NCI-H1092 (cell line): ENCODE measurements at regions not wholly inside any gene's neighbourhood (a gene's known extent, or its start where the extent isn't known, plus 50 kb on each side); places are given as distances from the start of the nearest gene placed in this dataset.
"Not testable (repeated sequence)": the region's sequence is repeated elsewhere in the genome, so short reads cannot be mapped to it uniquely, and the experiment has no call there.

Experiments used
- DNase-seq: peaks from one replicate; lab custom pipeline; 2025; lab: John Stamatoyannopoulos, UW

DNA sequence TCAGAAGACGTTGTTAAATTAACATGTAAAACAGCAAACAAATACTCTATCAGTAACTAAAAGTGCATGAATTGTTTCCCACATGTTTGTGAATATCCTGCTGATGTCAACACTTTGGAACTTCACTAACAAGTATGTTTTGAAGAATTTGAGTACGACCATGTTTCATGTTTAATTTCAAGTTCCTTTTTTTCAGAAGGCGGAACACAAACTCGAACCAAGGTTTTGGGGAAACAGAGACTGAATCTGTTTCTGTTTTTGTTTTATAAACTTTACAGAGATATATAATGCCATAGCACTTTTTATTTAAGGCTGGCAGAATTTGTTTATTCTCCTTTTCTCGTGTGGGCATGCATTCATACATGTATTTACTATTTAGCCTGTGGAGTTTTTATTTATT, 509.3 kb upstream of the CITED2 start:
- no peak for DNase-seq

DNA sequence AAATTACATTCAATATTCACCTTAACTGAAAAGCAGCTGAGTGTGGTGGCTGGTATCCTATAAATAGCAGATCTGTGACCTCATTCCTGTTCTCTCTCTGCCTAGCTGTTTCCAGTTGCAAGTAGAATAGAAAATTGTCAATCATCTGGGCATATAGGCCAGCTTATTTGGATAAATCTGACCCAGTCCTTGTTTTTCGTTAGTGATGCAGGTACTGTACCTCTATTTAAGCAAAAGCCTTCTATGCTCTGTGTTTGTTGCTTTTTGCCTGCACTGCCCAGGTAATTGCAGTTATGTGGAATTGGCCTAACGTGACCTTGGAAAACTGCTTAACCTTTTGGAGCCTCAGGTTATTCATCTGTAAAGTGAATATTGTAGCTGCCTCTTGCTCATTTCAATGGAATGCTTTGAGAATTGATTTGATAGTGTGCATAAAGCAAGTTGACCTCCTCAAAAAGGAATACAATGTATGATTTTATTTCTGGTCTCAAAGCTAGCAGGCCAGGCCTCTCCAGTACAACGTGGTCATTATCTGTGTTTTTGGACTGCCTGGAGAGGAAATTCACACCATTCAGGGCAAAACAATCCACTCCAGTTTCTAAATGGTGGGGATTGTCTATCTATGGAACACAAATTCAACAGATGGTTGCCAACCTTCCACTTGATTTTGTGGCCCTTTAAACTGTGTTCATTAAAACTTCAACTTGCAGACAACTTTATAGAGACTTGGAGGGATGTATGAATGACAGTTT, 508.7 kb upstream of the CITED2 start:
- no peak for DNase-seq

DNA sequence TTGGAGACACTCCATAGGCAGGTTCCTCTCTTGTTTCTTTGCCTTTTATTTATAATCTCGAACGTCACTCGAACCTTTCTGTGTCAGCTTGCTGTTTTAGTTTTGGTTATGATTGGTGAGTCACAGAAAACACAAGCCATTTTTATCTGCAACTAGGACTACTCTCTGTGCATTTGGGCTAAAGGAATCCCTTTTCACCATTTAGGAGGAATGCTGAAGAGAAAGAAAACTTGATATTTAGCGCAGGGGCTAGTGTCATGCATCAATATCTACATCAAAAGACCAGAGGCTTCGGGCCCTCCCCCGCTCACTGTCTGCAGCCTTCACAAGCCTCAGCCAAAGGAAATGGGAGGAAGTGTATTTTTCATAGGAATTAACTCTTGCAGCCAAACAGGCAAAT, 507.8 kb upstream of the CITED2 start:
- no peak for DNase-seq

DNA sequence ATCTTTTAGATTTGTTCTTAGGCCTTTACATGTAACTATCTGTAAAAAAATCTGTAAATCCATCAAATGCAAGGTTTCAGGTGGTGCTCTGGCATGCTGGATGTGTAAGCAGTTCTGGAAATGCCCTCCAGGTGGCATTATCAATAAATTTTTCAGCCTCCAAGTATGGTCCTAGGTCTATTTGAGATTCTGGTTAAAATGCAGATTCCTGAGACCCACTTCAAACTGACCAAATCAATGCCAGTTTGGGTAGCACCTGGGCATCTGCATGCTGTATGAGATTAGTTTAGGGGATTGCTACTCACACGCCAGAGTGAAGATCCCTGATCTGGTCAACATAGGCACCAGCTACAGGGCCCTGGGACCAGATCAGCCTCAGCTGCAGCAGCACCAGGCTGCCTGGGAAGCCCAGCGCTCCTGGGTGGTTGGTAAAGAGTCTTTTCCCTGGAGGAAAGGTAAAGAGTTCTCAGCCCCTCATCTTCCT, 507.3 kb upstream of the CITED2 start:
- peak; percentile 1 for DNase-seq

DNA sequence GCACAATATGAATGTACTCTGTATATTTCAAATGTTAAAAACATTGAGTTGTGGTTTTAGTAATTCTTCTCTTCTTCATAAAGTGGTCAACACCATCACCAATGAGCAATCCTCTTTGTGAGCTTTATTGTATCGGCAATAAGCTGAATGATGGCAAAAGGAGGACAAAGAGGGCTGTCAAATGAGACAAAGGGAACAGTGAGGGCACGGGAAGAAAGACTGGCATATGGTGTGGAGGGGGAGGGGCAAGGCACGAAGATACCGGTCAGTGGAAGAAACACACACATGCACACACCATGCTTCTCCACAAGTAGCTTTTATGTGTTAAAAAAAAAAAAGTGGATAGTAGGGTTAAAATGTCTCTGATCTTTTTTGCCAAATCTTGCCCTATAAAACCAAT, 506.8 kb upstream of the CITED2 start:
- no peak for DNase-seq

DNA sequence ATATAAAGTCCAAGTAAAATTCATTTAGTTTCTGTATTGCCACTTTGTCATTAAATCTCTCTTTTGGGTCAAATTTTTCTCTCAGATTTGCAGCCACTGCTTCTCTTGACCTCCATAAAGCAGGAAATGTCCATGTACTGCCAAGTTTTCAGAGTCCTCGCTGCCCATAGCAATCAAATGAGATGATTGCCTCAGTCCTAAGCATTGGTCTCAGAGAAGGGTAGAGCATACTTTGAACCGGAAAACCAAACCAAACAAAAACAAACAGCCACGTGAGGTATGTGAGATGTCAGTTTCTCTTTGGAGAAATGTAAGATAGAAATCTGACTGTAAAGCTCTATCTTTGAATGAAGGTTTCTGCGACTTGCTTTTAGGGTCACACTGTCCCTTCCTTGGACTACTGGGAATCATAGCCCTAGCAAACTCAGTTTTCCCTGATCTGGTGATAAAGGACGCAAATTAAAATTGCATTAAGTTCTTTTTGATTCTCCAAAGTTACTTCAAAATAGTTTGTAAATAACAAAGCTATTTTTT, 505.4 kb upstream of the CITED2 start:
- DNase-seq, result no peak

DNA sequence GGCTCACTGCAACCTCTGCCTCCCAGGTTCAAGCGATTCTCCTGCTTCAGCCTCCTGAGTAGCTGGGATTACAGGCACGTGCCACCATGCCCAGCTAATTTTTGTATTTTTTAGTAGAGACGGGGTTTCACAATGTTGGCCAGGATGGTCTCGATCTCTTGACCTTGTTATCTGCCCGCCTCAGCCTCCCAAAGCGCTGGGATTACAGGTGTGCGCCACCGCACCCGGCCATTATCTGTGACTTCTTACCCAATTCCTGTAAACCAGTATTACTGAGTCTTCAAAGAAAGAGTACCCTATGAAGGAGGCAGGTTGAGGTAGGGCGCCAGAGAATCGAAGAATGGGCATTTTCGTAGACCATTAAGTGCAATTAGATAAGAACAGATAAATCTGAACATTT, 504.8 kb upstream of the CITED2 start:
- not testable (repeated sequence) for DNase-seq

DNA sequence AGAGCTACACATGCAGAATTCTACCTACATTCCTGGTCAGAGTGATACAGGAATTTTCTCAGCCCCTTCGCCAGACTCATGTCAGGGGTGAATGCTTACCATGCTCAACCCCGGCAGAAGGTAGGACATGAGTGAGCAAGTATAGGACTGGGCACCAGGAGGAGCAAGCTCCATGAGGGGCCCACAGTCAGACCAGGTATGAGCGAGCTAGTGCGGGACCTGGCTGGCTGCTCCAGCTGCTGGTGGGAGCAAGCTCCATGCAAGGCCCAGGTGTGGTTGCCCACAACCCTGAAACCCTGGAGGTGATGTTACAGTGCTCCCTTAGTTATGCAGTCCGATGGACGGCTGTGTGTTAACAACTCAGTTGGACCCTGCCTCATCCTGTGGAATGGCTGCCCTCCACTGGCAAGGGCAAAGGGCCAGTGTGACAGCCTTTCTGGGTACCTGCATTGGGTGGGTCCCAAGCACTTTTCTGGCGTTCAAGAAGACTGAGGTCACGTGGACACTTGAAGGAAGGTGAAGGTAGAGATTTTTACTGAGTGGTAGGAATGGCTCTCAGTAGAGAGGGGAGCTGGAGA, 503.5 kb upstream of the CITED2 start:
- no peak for DNase-seq

DNA sequence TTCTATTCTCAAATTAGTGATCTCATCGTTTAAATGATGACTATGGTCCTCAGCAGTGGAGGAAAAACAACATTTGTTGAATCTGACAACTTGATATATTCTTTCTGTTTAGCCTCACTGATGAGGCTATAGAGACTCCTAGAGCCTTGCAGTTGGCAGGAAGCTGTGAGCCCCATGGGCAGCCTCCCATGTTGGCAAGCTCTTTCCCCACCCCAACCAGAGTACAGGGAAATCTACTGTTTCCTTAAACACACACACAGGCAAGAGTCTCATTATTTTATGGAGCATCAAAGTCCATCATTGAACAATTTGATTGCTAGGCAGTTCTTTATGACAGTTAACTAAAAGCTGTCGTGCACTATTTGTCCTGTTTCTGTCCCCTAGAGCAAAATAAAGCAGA, 498.2 kb upstream of the CITED2 start:
- no peak for DNase-seq

DNA sequence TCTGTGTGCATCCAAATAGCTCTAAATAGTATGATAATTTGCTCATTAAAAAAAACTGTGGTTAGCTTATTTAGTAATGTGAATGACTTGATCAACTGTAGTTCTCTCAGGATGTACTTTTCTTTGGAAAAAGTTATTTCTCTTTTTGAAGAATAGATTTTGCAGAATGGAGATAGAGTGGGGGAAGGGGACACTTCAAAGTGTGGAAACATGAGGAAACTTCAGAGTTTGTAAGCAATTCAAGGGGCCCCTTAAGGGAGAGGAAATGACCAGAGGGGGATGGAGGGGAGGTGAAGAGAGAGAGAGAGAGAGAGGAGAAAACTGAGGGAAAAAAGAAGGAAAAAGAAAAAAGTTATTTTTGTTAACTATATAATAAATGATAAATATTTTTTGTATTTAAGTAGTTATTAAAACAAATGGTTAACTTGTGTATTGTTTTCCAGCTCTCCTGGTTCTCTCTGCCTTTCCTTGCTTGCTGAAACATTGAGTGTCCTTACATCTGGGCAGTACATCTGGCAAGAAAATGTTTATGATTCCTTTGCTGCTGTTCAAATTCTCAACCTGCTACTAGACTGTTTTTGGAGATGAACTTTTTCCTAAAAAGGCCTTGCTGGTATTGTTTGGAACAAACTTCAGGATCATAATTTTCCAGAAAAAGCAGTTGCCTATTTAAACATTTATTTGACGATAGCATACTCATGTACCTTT, 497.5 kb upstream of the CITED2 start:
- DNase-seq, result no peak

DNA sequence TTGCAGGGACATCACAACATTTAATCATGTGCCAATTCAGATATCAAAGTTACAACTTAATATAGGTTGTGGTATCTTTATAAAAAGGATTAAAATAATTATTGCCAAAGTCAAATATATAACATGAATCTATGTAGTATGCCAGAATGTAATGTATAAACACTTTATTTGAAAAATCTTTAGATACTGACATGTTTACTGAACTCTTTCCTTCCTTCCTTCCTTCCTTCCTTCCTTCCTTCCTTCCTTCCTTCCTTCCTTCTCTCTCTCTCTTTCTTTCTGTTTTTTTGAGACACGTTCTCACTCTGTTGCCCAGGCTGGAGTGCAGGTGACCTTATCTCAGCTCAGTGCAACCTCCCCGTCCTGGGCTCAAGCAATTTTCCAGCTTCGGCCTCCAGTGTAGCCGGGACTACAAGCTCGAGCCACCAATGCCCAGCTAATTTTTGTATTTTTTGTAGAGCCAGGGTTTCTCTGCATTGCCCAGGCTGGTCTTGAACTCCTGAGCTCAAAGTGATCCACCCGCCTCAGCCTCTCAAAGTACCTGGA, 496.8 kb upstream of the CITED2 start:
- DNase-seq, result no peak

DNA sequence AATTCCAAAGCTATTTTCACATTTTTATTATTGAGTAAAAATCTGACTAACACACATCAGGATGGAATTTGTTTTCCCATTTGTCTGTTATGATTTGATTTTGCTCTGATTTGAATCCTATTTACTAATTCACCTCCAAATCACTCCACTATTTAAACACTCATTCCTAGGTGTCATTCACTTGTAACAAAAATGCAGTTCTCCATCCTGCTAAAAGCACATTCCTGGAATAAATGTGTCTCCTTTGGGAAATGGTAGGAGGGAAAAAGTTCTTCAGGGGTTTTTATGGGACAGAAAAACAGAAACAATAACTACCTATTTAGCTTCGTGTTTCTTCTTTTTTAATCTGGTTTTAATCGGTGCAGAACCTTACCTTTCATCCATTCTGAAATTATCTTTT, 494.1 kb upstream of the CITED2 start:
- no peak for DNase-seq

DNA sequence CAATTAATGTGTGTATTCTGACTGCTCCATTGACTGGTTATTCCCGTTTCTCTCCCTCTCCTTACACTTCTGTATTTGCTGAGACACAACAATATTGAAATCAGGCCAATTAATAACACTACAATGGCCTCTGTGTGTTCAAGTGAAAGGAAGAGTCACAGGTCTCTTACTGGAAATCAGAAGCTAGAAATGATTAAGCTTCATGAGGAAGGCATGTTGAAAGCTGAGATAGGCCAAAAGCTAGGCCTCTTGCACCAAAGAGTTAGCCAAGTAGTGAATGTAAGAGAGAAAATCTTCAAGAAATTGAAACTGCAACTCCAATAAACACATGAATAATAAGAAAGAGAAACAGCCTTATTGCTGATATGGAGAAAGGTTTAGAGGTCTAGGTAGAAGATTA, 489.5 kb upstream of the CITED2 start:
- DNase-seq, result no peak

DNA sequence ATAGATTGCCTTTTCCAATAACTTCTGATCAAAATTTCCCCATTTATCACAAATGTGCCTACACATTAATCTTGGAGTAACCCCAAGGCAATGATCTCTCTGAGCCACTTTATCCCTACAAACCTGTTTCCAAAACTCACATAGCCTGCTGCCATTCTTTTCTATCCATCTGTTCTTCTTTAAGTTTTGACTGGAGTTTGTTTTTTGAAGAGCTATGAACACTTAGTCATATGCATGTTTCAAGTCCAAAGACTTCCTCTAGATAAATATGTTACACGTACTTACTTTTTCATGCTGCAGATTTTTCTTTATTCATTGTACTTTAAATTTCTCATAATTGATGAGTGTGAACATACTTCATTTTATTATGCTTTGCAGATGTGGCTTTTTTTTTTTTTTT, 488.9 kb upstream of the CITED2 start:
- DNase-seq, result no peak

DNA sequence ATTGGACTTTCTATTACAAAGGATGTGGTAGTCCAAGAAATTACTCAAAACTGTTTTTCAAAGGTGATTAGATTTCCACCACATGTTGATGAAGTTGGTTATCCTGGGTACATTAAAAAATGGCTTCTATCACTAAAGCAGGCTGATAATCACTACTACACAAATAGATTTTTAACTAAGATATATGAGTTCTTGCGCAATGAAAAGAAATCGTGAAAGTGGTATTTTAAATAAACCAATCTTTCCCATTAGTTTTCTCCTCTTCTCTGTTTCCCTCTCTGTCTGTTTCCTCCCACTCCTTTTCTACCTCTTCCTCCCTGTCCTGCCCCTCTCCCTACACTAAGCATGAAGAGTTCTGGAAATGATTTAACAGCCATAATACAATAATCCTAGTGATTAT, 487.9 kb upstream of the CITED2 start:
- no peak for DNase-seq

DNA sequence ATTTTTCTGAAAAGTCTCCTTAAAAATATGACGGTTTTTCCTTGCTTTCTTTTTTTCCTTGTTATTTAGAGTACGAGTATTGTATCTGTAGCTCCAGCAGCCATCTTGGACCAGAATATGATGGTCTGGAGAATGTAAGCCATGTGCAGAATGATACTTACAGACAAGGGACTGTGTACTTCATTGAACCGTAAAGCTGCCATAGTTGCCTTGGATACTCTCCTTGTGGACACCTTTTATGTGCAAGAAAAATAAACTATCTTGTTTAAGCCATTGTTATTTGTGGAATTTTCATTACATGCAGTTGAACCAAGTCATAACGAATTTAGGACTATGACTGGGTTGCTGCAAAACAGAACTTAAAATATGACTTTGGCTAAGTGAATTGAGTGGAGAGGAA, 485.8 kb upstream of the CITED2 start:
- no peak for DNase-seq

DNA sequence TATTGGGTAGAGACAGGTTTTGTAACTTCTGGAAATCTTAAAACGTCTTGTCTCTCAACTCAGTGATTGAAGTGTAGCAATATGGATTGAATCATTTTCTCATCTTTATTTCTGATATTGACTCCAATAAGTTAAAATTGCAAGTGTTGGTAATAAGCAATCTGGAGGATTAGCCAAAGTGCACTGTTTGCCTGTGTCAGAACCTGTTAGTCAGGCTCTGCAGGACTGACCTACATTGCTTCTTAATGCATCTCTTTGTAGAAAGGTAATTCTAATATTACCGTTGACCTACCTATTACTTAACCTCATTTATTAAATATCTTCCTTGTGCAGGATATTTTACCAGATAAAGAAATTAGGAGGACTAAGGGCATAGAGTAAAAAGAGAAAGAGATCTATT, 484.0 kb upstream of the CITED2 start:
- no peak for DNase-seq

DNA sequence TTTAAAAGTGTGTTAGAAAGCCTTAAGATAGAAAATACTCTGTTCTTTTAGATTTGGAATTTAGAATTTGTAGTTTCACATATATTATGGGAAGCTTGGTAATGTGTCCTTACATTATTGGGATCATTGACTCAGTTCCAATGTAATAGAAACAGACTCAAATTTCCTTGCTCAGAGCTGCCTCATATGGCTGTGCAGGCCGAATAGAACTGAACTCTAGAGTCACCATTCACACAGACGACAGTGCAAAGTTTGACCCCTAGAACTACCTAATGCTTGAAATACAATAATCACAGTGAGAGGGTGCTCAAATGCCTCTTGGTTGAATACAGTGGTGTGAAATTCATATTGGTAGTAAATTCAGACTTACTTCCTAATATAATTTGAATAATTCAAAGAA, 482.7 kb upstream of the CITED2 start:
- DNase-seq, result no peak

DNA sequence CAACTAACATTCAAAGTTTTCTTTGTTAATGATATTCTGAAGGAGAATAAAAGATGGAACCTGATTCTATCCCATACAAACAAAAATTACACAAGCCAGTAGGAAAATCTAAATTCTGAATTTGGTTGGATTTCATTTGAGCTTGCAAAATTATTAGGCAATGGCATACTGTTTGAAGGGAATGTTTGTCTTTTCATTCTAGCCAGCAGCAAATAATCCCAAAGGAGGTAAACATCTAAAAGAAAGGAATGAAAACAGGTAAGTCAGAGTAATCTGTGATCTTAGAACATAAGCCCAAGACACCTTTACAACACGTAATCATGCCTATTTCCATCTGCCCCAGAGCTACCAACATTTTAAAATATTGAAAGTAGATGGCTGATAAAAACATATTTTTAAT, 482.1 kb upstream of the CITED2 start:
- DNase-seq, result no peak

DNA sequence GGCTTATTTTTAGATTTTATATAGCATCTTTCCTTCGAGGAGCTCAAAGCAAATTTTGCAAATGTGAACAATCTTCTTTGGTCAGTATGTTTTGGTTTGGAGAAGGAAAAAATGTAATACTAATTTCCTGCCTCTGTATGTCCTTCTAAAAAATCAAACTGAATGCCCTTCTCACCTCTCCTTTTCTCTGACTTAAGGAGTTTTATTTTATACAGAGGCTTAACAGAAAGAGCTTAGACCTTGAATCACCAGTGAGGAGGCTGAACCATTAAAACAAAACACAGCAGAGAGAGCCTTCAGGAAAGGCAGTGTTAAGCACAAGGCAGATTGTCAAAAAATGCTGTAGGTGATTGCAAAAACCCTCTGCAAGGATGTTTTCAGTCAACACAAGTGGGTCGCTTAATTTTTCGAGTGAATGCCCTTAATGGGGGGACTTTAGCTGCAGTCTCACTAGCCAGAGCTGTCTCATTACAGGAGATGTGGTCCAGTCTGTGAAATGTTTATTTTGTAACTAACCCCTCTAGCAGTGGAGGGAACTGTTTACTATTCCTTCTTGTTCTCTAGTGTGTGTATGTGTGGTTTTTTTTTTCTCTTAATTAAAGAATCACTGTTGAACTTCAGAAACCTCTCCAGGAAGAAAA, 481.3 kb upstream of the CITED2 start:
- peak; percentile 12 for DNase-seq

DNA sequence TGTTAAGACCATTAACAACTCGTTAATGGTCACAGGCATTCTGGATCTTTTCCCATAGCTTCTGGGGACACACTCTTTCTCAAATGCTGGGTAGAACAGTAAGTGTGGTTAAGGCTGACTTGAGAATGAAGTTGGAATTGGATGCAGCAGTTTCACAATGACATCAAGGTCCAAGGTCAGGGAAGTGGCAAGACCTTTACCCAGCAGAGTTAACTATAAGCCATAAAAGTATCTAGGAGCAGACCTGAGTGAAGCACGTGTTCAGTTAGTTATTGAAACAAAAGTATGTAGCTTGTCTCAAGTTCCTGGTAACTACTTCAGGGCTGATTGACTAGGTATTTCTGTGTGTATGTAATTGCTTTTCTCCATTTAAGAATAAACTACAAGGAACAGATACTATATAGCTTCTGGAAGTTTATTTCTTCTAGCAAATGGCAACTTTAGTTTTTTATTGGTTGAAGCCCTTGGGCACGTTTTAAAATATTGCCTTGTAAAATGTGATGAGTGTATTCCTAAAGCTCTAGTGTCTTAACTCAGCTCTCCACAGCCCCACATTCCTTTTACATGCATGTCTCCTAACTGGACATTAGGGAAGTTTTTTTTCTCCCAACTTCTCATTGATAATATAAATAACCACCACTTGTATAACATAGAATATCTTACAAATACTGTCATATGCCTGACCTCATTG, 479.0 kb upstream of the CITED2 start:
- DNase-seq, result no peak
